ENCODE measurements at regions not wholly inside any gene's neighbourhood (a gene's known extent, or its start where the extent isn't known, plus 50 kb on each side); places are given as distances from the start of the nearest gene placed in this dataset.

- no peak overlapping the region for H3K4me3 ChIP-seq (ENCODE audit: low read depth in 1 of 2, low read length in 2 of 2)
- no peaks in the 10 kb centered on the region for H3K36me3 ChIP-seq (ENCODE audit: control insufficient read depth in 1 of 2, insufficient read depth in 2 of 2, low read length in 2 of 2)
- H3K9ac ChIP-seq (ENCODE audit: low read depth in 1 of 2, low read length in 2 of 2): no peak overlapping the region
- H3K9me3 ChIP-seq (ENCODE audit: control insufficient read depth in 1 of 2, low read length in 2 of 2): no peaks in the 10 kb centered on the region
- no peaks in the 10 kb centered on the region for H3K27me3 ChIP-seq (ENCODE audit: control insufficient read depth in 1 of 2, insufficient read depth in 2 of 2, low read length in 2 of 2)
- H3K27ac ChIP-seq (ENCODE audit: low read depth, low read length): no peak overlapping the region
- peaks cover 17 to 23% of the 10 kb centered on the region in 2 donors for H3K4me1 ChIP-seq (ENCODE audit: control insufficient read depth in 1 of 2, insufficient read depth in 2 of 2, low read length in 2 of 2)
Observed at GRCh38 chr13:24090049-24090448, 70.5 kb upstream of the SPATA13 start.

- no peak overlapping the region for H3K4me3 ChIP-seq (ENCODE audit: low read depth in 1 of 2, low read length in 2 of 2)
- H3K36me3 ChIP-seq (ENCODE audit: control insufficient read depth in 1 of 2, insufficient read depth in 2 of 2, low read length in 2 of 2): no peaks in the 10 kb centered on the region
- H3K9me3 ChIP-seq (ENCODE audit: control insufficient read depth in 1 of 2, low read length in 2 of 2): no peaks in the 10 kb centered on the region
- H3K27me3 ChIP-seq (ENCODE audit: control insufficient read depth in 1 of 2, insufficient read depth in 2 of 2, low read length in 2 of 2): no peaks in the 10 kb centered on the region
- peaks cover 10 to 15% of the 10 kb centered on the region in 2 donors for H3K4me1 ChIP-seq (ENCODE audit: control insufficient read depth in 1 of 2, insufficient read depth in 2 of 2, low read length in 2 of 2)
- no peak overlapping the region for H3K27ac ChIP-seq (ENCODE audit: low read depth, low read length)
- no peak overlapping the region for H3K9ac ChIP-seq (ENCODE audit: low read depth in 1 of 2, low read length in 2 of 2)
Observed at GRCh38 chr13:24091080-24091479, 69.4 kb upstream of the SPATA13 start.

DNA sequence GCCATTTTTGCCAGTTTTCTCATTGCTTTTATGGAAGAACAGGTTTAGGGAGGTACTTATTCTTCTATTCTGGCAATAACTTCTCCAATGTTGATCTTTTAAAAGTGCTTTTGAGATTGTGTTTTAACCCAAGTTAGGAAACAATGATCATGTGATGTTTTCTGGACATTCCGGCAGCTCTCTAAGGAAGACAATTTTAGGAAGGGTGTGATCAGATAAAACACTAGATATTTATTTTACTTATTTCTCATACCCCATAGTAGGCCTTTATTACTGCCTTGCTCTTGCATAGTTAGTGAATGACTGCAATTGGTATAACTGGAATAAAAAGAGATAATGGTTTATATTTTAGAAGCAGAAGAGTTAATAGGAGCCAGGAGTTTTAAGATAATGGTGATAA is 68.4 kb upstream of the SPATA13 start:
- H3K27ac ChIP-seq (ENCODE audit: low read depth, low read length): no peak overlapping the region

GRCh38 chr13:24093047-24093446 is 67.5 kb upstream of the SPATA13 start:
- no peaks in the 10 kb centered on the region for H3K36me3 ChIP-seq (ENCODE audit: control insufficient read depth in 1 of 2, insufficient read depth in 2 of 2, low read length in 2 of 2)
- H3K4me3 ChIP-seq (ENCODE audit: low read depth in 1 of 2, low read length in 2 of 2): no peak overlapping the region
- no peak overlapping the region for H3K27ac ChIP-seq (ENCODE audit: low read depth, low read length)
- H3K4me1 ChIP-seq (ENCODE audit: control insufficient read depth in 1 of 2, insufficient read depth in 2 of 2, low read length in 2 of 2): peaks cover 2 to 3% of the 10 kb centered on the region in 2 donors
- H3K27me3 ChIP-seq (ENCODE audit: control insufficient read depth in 1 of 2, insufficient read depth in 2 of 2, low read length in 2 of 2): no peaks in the 10 kb centered on the region
- H3K9ac ChIP-seq (ENCODE audit: low read depth in 1 of 2, low read length in 2 of 2): no peak overlapping the region
- no peaks in the 10 kb centered on the region for H3K9me3 ChIP-seq (ENCODE audit: control insufficient read depth in 1 of 2, low read length in 2 of 2)

More for the DNA sequence above, 68.4 kb upstream of the SPATA13 start:
- H3K27me3 ChIP-seq (ENCODE audit: control insufficient read depth in 1 of 2, insufficient read depth in 2 of 2, low read length in 2 of 2): no peaks in the 10 kb centered on the region
- H3K9ac ChIP-seq (ENCODE audit: low read depth in 1 of 2, low read length in 2 of 2): no peak overlapping the region
- H3K4me3 ChIP-seq (ENCODE audit: low read depth in 1 of 2, low read length in 2 of 2): no peak overlapping the region
- peaks cover 10 to 11% of the 10 kb centered on the region in 2 donors for H3K4me1 ChIP-seq (ENCODE audit: control insufficient read depth in 1 of 2, insufficient read depth in 2 of 2, low read length in 2 of 2)
- H3K9me3 ChIP-seq (ENCODE audit: control insufficient read depth in 1 of 2, low read length in 2 of 2): no peaks in the 10 kb centered on the region
- H3K36me3 ChIP-seq (ENCODE audit: control insufficient read depth in 1 of 2, insufficient read depth in 2 of 2, low read length in 2 of 2): no peaks in the 10 kb centered on the region

DNA sequence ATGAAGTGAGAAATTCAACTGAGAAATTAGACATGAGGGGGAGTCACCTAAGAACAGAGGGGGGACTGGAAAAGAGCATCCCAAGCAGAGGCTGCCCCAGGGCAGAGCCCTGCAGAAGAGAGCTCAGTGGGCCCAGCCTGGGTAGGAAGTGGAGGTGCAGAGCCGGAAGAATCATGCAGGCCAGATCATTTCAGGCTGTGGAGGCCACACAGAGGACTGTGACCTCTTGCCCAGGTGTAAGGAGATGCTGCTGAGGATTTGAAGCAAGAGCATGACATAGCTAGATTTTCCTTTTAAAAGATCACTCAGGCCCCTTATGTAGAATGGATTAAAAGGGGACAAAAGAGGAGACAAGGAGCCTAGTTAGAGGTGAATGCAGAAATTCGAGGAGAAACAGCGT is 63.9 kb upstream of the SPATA13 start:
- Histone ChIP-seq H3K27ac (ENCODE audit: low read depth, low read length) (no peak overlapping the region), H3K27me3 (ENCODE audit: control insufficient read depth in 1 of 2, insufficient read depth in 2 of 2, low read length in 2 of 2) (no peaks in the 10 kb centered on the region), H3K9ac (ENCODE audit: low read depth in 1 of 2, low read length in 2 of 2) (no peak overlapping the region), H3K36me3 (ENCODE audit: control insufficient read depth in 1 of 2, insufficient read depth in 2 of 2, low read length in 2 of 2) (no peaks in the 10 kb centered on the region), H3K4me1 (ENCODE audit: control insufficient read depth in 1 of 2, insufficient read depth in 2 of 2, low read length in 2 of 2) (no peaks in the 10 kb centered on the region), H3K9me3 (ENCODE audit: control insufficient read depth in 1 of 2, low read length in 2 of 2) (no peaks in the 10 kb centered on the region), H3K4me3 (ENCODE audit: low read depth in 1 of 2, low read length in 2 of 2) (no peak overlapping the region)

DNA sequence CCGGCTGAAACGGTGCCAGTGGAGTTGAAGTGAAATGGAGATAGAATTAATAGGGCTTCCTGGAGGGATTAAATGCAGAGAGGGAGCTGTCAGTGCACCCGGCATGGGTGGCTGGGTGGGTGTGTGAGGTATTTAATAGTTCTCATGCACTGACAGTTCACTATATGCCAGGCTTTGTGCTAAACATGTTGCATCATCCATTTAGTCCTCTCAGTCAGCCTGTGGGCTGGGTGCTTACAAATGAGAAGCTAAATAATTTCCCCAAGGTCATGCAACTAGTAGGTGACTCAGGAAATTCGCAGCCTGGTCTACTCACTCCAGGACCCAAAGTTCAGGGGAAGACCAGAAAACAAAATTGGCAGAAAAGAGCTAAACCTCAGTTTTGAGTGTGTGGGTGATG is 63.5 kb upstream of the SPATA13 start:
- no peak overlapping the region for H3K27ac ChIP-seq (ENCODE audit: low read depth, low read length)
- no peaks in the 10 kb centered on the region for H3K27me3 ChIP-seq (ENCODE audit: control insufficient read depth in 1 of 2, insufficient read depth in 2 of 2, low read length in 2 of 2)
- H3K9ac ChIP-seq (ENCODE audit: low read depth in 1 of 2, low read length in 2 of 2): no peak overlapping the region
- no peaks in the 10 kb centered on the region for H3K4me1 ChIP-seq (ENCODE audit: control insufficient read depth in 1 of 2, insufficient read depth in 2 of 2, low read length in 2 of 2)
- H3K4me3 ChIP-seq (ENCODE audit: low read depth in 1 of 2, low read length in 2 of 2): no peak overlapping the region
- H3K36me3 ChIP-seq (ENCODE audit: control insufficient read depth in 1 of 2, insufficient read depth in 2 of 2, low read length in 2 of 2): no peaks in the 10 kb centered on the region
- H3K9me3 ChIP-seq (ENCODE audit: control insufficient read depth in 1 of 2, low read length in 2 of 2): no peaks in the 10 kb centered on the region

GRCh38 chr13:24097667-24098066 is 62.9 kb upstream of the SPATA13 start:
- H3K9me3 ChIP-seq (ENCODE audit: control insufficient read depth in 1 of 2, low read length in 2 of 2): no peaks in the 10 kb centered on the region
- no peak overlapping the region for H3K4me3 ChIP-seq (ENCODE audit: low read depth in 1 of 2, low read length in 2 of 2)
- no peak overlapping the region for H3K27ac ChIP-seq (ENCODE audit: low read depth, low read length)
- H3K27me3 ChIP-seq (ENCODE audit: control insufficient read depth in 1 of 2, insufficient read depth in 2 of 2, low read length in 2 of 2): no peaks in the 10 kb centered on the region
- no peak overlapping the region for H3K9ac ChIP-seq (ENCODE audit: low read depth in 1 of 2, low read length in 2 of 2)
- H3K36me3 ChIP-seq (ENCODE audit: control insufficient read depth in 1 of 2, insufficient read depth in 2 of 2, low read length in 2 of 2): no peaks in the 10 kb centered on the region
- H3K4me1 ChIP-seq (ENCODE audit: control insufficient read depth in 1 of 2, insufficient read depth in 2 of 2, low read length in 2 of 2): no peaks in the 10 kb centered on the region

DNA sequence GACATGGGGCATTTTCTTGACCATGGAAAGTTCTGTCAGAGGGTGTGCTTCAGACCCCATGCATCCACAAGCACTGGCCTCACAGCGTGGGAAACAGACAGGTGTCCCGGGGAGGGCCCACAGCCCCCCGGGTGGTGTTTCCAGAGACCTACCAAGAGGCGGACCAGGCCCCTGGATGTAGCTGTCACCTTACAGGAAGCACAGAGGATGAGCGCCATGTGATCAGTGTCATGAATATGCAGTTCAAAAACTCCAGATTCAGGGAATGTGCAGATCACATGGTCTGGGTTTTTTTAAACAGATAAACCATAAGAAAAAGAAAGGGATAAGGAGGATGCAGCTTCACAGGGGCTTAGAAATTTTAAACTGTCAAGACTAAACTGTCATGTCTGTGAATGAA is 61.0 kb upstream of the SPATA13 start:
- no peaks in the 10 kb centered on the region for H3K9me3 ChIP-seq (ENCODE audit: control insufficient read depth in 1 of 2, low read length in 2 of 2)

DNA sequence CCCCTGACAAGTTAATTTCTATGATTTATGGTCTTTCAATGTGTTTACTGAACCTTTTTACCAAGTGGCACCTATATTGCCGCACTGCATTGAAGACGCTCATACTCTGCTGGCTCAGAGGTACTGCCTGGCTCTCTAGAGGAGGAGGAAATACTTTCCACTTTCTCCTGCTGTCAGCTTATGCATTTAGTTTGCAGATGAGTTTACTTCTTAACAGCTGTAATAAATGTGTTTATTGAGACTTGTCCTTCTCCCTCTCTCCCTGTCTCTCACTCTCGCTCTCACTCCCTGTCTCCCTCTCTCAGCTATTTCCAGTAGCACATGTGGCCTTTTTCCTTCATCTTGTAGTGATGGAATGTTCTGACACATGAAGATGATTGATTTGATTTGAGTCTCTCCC is 60.3 kb upstream of the SPATA13 start:
- H3K9me3 ChIP-seq (ENCODE audit: control insufficient read depth in 1 of 2, low read length in 2 of 2): no peaks in the 10 kb centered on the region

More for the DNA sequence above, 61.0 kb upstream of the SPATA13 start:
- H3K9ac ChIP-seq (ENCODE audit: low read depth in 1 of 2, low read length in 2 of 2): no peak overlapping the region
- no peaks in the 10 kb centered on the region for H3K36me3 ChIP-seq (ENCODE audit: control insufficient read depth in 1 of 2, insufficient read depth in 2 of 2, low read length in 2 of 2)
- H3K4me1 ChIP-seq (ENCODE audit: control insufficient read depth in 1 of 2, insufficient read depth in 2 of 2, low read length in 2 of 2): no peaks in the 10 kb centered on the region
- no peaks in the 10 kb centered on the region for H3K27me3 ChIP-seq (ENCODE audit: control insufficient read depth in 1 of 2, insufficient read depth in 2 of 2, low read length in 2 of 2)
- H3K4me3 ChIP-seq (ENCODE audit: low read depth in 1 of 2, low read length in 2 of 2): no peak overlapping the region
- no peak overlapping the region for H3K27ac ChIP-seq (ENCODE audit: low read depth, low read length)

GRCh38 chr13:24103782-24104372 is 56.6 kb upstream of the SPATA13 start:
- Histone ChIP-seq H3K36me3 (ENCODE audit: control insufficient read depth in 1 of 2, insufficient read depth in 2 of 2, low read length in 2 of 2) (no peaks in the 10 kb centered on the region), H3K9me3 (ENCODE audit: control insufficient read depth in 1 of 2, low read length in 2 of 2) (no peaks in the 10 kb centered on the region), H3K27me3 (ENCODE audit: control insufficient read depth in 1 of 2, insufficient read depth in 2 of 2, low read length in 2 of 2) (no peaks in the 10 kb centered on the region), H3K4me1 (ENCODE audit: control insufficient read depth in 1 of 2, insufficient read depth in 2 of 2, low read length in 2 of 2) (no peaks in the 10 kb centered on the region), H3K4me3 (ENCODE audit: low read depth in 1 of 2, low read length in 2 of 2) (no peak overlapping the region), H3K9ac (ENCODE audit: low read depth in 1 of 2, low read length in 2 of 2) (no peak overlapping the region), H3K27ac (ENCODE audit: low read depth, low read length) (no peak overlapping the region)

More for the DNA sequence above, 60.3 kb upstream of the SPATA13 start:
- no peaks in the 10 kb centered on the region for H3K27me3 ChIP-seq (ENCODE audit: control insufficient read depth in 1 of 2, insufficient read depth in 2 of 2, low read length in 2 of 2)
- H3K4me3 ChIP-seq (ENCODE audit: low read depth in 1 of 2, low read length in 2 of 2): no peak overlapping the region
- H3K27ac ChIP-seq (ENCODE audit: low read depth, low read length): no peak overlapping the region
- H3K4me1 ChIP-seq (ENCODE audit: control insufficient read depth in 1 of 2, insufficient read depth in 2 of 2, low read length in 2 of 2): no peaks in the 10 kb centered on the region
- no peak overlapping the region for H3K9ac ChIP-seq (ENCODE audit: low read depth in 1 of 2, low read length in 2 of 2)
- no peaks in the 10 kb centered on the region for H3K36me3 ChIP-seq (ENCODE audit: control insufficient read depth in 1 of 2, insufficient read depth in 2 of 2, low read length in 2 of 2)

- Histone ChIP-seq H3K36me3 (ENCODE audit: control insufficient read depth in 1 of 2, insufficient read depth in 2 of 2, low read length in 2 of 2) (no peaks in the 10 kb centered on the region), H3K9ac (ENCODE audit: low read depth in 1 of 2, low read length in 2 of 2) (no peak overlapping the region), H3K9me3 (ENCODE audit: control insufficient read depth in 1 of 2, low read length in 2 of 2) (no peaks in the 10 kb centered on the region)
Observed at GRCh38 chr13:24104723-24105122, 55.8 kb upstream of the SPATA13 start.

More at GRCh38 chr13:24104723-24105122, 55.8 kb upstream of the SPATA13 start:
- Histone ChIP-seq H3K27ac (ENCODE audit: low read depth, low read length) (no peak overlapping the region), H3K27me3 (ENCODE audit: control insufficient read depth in 1 of 2, insufficient read depth in 2 of 2, low read length in 2 of 2) (no peaks in the 10 kb centered on the region), H3K4me3 (ENCODE audit: low read depth in 1 of 2, low read length in 2 of 2) (no peak overlapping the region), H3K4me1 (ENCODE audit: control insufficient read depth in 1 of 2, insufficient read depth in 2 of 2, low read length in 2 of 2) (no peaks in the 10 kb centered on the region)
